ENCODE measurements at regions not wholly inside any gene's neighbourhood (a gene's known extent, or its start where the extent isn't known, plus 50 kb on each side); places are given as distances from the start of the nearest gene placed in this dataset.
"Not testable (repeated sequence)": the region's sequence is repeated elsewhere in the genome, so short reads cannot be mapped to it uniquely, and the experiment has no call there.

DNA sequence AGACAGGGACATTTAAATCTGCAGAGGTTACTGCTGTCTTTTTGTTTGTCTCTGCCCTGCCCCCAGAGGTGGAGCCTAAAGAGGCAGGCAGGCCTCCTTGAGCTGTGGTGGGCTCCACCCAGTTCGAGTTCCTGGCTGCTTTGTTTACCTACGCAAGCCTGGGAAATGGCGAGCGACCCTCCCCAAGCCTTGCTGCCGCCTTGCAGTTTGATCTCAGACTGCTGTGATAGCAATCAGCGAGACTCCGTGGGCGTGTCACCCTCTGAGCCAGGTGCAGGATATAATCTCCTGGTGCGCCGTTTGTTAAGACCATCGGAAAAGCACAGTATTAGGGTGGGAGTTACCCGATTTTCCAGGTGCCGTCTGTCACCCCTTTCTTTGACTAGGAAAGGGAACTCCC lies 93.3 kb downstream of the ANKRD30BL start:
- H3K4me1 ChIP-seq; DNase-seq; H3K27me3 ChIP-seq; H3K36me3 ChIP-seq; ATAC-seq; intact Hi-C loops (cut with DNase I); H3K4me3 ChIP-seq; H3K27ac ChIP-seq; H3K9me3 ChIP-seq: not testable (repeated sequence)

DNA sequence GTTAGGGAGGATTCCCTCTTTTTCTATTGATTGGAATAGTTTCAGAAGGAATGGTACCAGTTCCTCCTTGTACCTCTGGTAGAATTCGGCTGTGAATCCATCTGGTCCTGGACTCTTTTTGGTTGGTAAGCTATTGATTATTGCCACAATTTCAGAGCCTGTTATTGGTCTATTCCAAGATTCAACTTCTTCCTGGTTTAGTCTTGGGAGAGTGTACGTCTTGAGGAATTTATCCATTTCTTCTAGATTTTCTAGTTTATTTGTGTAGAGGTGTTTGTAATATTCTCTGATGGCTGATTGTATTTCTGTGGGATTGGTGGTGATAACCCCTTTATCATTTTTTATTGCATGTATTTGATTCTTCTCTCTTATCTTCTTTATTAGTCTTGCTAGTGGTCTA lies 96.4 kb downstream of the ANKRD30BL start:
- H3K9me3 ChIP-seq; H3K4me3 ChIP-seq; H3K27ac ChIP-seq; intact Hi-C loops (cut with DNase I); DNase-seq; H3K27me3 ChIP-seq; ATAC-seq; H3K4me1 ChIP-seq; H3K36me3 ChIP-seq: not testable (repeated sequence)

DNA sequence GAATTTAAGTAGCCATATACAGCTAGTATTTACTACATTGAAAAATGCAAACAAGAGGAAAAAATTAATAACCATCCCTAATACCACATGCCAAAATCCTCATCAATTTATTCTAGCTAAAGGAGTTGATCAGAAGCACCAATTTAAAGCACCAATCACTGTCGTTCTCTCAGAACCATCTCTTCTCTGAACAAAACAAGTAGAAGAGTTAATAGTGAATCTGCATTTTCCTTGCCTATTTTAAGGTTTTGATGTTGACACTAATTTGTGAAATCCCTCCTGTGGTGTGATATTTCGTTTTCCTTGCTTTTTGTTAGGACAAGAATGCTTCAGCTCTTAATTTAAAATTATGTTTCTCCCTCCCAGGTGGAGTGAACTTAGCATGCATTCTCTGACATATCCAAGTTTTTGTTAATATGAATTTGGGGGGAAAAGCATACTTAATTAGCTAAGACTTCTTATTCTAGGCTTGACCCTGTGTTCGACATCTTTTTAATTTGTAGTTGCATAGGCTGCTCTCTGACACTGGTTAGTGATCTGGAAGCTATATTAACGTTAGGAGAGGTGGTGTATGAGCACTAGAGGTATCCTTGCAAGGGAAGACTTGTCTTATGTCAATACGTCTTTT lies 122.0 kb downstream of the ANKRD30BL start:
- DNase-seq; H3K4me3 ChIP-seq; intact Hi-C loops (cut with DNase I); H3K36me3 ChIP-seq; H3K9me3 ChIP-seq; H3K4me1 ChIP-seq; H3K27ac ChIP-seq; ATAC-seq: not testable (repeated sequence)
- H3K27me3 ChIP-seq, result peaks cover 45% of the 10 kb centered on the region

DNA sequence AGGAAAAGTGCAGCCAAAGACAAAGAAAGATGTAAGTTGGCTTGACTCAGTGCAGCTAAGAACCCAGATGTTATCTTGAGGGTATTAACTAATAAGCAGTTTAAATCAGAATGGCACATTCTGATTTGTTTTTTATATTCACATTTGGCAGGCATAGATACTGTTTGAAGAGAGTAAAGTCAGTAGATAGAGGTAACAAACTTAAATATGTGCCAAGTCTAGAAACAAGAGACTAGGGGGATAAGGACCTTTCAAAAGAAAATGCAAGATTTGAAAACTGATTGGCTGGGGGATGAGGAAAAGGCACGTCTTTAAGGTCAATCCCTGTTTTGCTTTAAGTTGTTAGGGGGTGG lies 122.9 kb downstream of the ANKRD30BL start:
- Histone ChIP-seq H3K4me3 (peak overlapping the region; percentile 40), H3K27me3 (peaks cover 45% of the 10 kb centered on the region), H3K27ac (peak overlapping the region; percentile 17)
- H3K36me3 ChIP-seq; intact Hi-C loops (cut with DNase I); H3K4me1 ChIP-seq; ATAC-seq; DNase-seq; H3K9me3 ChIP-seq: not testable (repeated sequence)

DNA sequence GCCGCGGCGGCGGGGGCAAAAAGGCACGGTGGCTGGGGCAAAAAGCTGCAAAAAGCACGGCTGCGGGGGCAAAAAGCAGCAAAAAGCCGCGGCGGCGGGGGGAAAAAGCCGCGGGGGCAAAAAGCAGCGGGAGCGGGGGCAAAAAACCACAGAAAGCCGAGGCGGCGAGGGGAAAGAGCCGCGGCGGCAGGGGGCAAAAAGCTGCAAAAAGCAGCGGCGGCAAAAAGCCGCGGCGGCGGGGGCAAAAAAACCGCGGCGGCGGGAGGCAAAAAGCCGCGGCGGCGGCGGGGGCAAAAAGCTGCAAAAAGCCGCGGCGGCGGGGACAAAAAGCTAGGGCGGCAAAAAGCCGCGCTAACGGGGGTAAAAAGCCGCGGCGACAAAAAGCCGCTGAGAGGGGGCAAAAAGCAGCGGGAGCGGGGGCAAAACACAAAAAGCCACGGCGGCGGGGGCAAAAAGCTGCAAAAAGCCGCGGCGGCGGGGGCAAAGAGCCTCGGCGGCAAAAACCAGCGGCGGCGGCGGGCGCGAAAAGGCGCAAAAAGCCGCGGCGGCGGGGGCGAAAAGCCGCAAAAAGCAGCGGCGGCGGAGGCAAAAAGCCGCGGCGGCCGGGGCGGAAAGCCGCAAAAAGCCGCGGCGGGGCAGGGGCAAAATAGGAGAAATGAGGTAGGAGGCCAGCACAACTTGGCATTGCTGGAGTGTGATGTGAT lies 123.4 kb downstream of the ANKRD30BL start:
- no peaks in the 10 kb centered on the region for H3K36me3 ChIP-seq
- TF ChIP-seq, protein P1, sequence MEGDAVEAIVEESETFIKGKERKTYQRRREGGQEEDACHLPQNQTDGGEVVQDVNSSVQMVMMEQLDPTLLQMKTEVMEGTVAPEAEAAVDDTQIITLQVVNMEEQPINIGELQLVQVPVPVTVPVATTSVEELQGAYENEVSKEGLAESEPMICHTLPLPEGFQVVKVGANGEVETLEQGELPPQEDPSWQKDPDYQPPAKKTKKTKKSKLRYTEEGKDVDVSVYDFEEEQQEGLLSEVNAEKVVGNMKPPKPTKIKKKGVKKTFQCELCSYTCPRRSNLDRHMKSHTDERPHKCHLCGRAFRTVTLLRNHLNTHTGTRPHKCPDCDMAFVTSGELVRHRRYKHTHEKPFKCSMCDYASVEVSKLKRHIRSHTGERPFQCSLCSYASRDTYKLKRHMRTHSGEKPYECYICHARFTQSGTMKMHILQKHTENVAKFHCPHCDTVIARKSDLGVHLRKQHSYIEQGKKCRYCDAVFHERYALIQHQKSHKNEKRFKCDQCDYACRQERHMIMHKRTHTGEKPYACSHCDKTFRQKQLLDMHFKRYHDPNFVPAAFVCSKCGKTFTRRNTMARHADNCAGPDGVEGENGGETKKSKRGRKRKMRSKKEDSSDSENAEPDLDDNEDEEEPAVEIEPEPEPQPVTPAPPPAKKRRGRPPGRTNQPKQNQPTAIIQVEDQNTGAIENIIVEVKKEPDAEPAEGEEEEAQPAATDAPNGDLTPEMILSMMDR (IDR thresholded peaks at IDR 0.05), result no peak
- peak overlapping the region; percentile 40 for H3K4me3 ChIP-seq
- DNase-seq (no peak), ATAC-seq (no peak)
- H3K9me3 ChIP-seq, result no peaks in the 10 kb centered on the region
- peak overlapping the region; percentile 17 for H3K27ac ChIP-seq
- H3K27me3 ChIP-seq, result peaks cover 45% of the 10 kb centered on the region
- no peaks in the 10 kb centered on the region for H3K4me1 ChIP-seq
- intact Hi-C loops (cut with DNase I), result no loop called here

DNA sequence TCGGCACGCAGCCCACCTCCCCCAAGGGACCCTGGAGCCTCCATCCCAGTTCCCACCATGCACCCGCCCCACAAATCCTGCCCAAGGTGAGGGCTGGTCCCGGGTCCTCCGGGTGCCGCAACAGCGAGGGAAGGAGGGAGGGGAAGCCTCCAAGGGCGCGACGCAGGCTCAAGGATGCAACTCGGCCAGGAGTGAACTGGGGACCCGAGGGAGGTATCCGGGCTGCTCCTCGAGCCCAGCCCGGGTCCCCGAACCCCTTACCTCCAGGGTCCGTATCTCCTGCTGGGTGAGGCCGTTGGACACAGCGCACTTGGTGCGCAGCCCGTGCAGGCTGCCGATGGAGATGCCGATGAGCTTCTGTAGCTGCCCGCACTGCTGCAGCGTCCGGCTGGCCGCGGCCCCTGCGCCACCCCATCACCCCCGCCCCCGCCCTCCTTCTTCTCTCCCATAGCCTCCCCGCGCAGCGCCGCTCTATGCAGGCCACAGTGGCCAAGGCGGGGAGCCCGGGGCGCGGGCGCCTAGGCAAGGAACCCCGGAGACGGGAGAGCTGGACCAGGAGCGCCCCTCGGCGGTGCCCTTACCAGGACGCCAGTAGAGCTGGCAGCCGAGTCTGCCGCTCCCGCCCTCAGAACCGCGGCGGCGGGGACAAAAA lies 124.1 kb downstream of the ANKRD30BL start:
- ATAC-seq, result no peak
- peak; percentile 58 for DNase-seq

DNA sequence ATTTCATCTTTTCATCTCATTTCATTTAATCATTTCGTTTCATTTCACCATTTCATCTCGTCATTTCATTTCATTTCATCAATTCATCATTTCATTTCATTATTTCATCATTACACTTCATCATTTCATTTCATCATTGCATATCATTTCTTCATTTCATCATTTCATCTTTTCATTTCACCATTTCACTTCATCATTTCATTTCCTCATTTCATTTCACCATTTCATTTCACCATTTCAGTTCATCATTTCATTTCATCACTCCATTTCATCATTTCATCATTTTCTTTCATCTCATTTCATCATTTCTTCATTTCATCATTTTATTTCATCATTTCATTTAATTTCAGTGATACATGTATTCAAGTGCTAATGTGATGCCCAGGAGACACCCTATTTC lies 127.1 kb downstream of the ANKRD30BL start:
- DNase-seq (no peak), ATAC-seq (no peak)
- Histone ChIP-seq H3K27me3 (peaks cover 31% of the 10 kb centered on the region), H3K27ac (no peak overlapping the region), H3K4me3 (no peak overlapping the region), H3K36me3 (no peaks in the 10 kb centered on the region), H3K4me1 (no peaks in the 10 kb centered on the region), H3K9me3 (no peaks in the 10 kb centered on the region)
- TF ChIP-seq, protein P1 (IDR thresholded peaks at IDR 0.05), result no peak
- intact Hi-C loops (cut with DNase I), result no loop called here

More for the DNA sequence above, 124.1 kb downstream of the ANKRD30BL start:
- no peaks in the 10 kb centered on the region for H3K4me1 ChIP-seq
- TF ChIP-seq, protein P1 (IDR thresholded peaks at IDR 0.05), result no peak
- no peaks in the 10 kb centered on the region for H3K9me3 ChIP-seq
- peaks cover 45% of the 10 kb centered on the region for H3K27me3 ChIP-seq
- no peak overlapping the region for H3K27ac ChIP-seq
- intact Hi-C loops (cut with DNase I), result no loop called here
- H3K36me3 ChIP-seq, result no peaks in the 10 kb centered on the region
- peak overlapping the region; percentile 40 for H3K4me3 ChIP-seq
